ENCODE measurements at regions not wholly inside any gene's neighbourhood (a gene's known extent, or its start where the extent isn't known, plus 50 kb on each side); places are given as distances from the start of the nearest gene placed in this dataset.
A peak's percentile ranks its signal among the peaks of the same experiment; 100 is the strongest.
"Not testable (repeated sequence)": the region's sequence is repeated elsewhere in the genome, so short reads cannot be mapped to it uniquely, and the experiment has no call there.

- H3K36me3 ChIP-seq (ENCODE audit: low read depth, low read length) = no peaks in the 10 kb centered on the region
- POLR2A ChIA-PET (ENCODE audit: unreplicated experiment) = no interaction called here
Observed at GRCh38 chr4:26255989-26256388, 64.8 kb upstream of the RBPJ start.

GRCh38 chr4:26257444-26257843 is 63.4 kb upstream of the RBPJ start:
- POLR2A ChIA-PET (ENCODE audit: unreplicated experiment); CTCF ChIA-PET; BruUV-seq (replicated peaks): not testable (repeated sequence)

More at GRCh38 chr4:26255989-26256388, 64.8 kb upstream of the RBPJ start:
- H3K9me3 ChIP-seq (ENCODE audit: low read length) = no peaks in the 10 kb centered on the region
- no peaks in the 10 kb centered on the region for H4K20me1 ChIP-seq (ENCODE audit: low read length)
- intact Hi-C loops (cut with micrococcal nuclease) = no loop called here
- peaks cover 15% of the 10 kb centered on the region for H3K4me1 ChIP-seq (ENCODE audit: insufficient read depth, low read length)
- BruUV-seq (replicated peaks) = no TSS peak
- ATAC-seq (peak; percentile 60), DNase-seq (peak; percentile 23)
- H3K9me2 ChIP-seq (replicated peaks; ENCODE audit: low read length) = no peaks in the 10 kb centered on the region
- H3K9ac ChIP-seq (ENCODE audit: low read length) = no peak overlapping the region
- no peaks in the 10 kb centered on the region for H3F3A ChIP-seq (ENCODE audit: low read length, unreplicated experiment)
- H3K27me3 ChIP-seq (ENCODE audit: low read length) = no peaks in the 10 kb centered on the region
- H2AFZ ChIP-seq (ENCODE audit: low read length) = no peak overlapping the region
- TF ChIP-seq EZH2phosphoT487 (IDR thresholded peaks at IDR 0.05; ENCODE audit: borderline replicate concordance, low read length) (no peak), EZH2 (IDR thresholded peaks at IDR 0.05; ENCODE audit: low read length, unreplicated experiment) (no peak), CTCF (conservative IDR thresholded peaks at IDR 0.05; ENCODE audit: low read depth, low read length) (no peak)
- H3K4me3 ChIP-seq (ENCODE audit: low read length) = no peak overlapping the region
- CTCF ChIA-PET = no interaction called here
- H3K79me2 ChIP-seq (ENCODE audit: low read length) = no peaks in the 10 kb centered on the region
- no peak overlapping the region for H3K27ac ChIP-seq (ENCODE audit: low read length)
- H3K4me2 ChIP-seq (ENCODE audit: low read length) = no peak overlapping the region

GRCh38 chr4:26257850-26258249 is 63.0 kb upstream of the RBPJ start:
- no peak for DNase-seq
- no peaks in the 10 kb centered on the region for H3K9me3 ChIP-seq (ENCODE audit: low read length)
- no peaks in the 10 kb centered on the region for H3K9me2 ChIP-seq (replicated peaks; ENCODE audit: low read length)
- no peaks in the 10 kb centered on the region for H3K27me3 ChIP-seq (ENCODE audit: low read length)
- no peak for TF ChIP-seq EZH2phosphoT487 (IDR thresholded peaks at IDR 0.05; ENCODE audit: borderline replicate concordance, low read length)
- no peak for TF ChIP-seq EZH2 (IDR thresholded peaks at IDR 0.05; ENCODE audit: low read length, unreplicated experiment)
- no peak for TF ChIP-seq CTCF (conservative IDR thresholded peaks at IDR 0.05; ENCODE audit: low read depth, low read length)
- ChIA-PET POLR2A (ENCODE audit: unreplicated experiment) (no interaction called here), CTCF (no interaction called here)
- no peaks in the 10 kb centered on the region for H3K79me2 ChIP-seq (ENCODE audit: low read length)
- BruUV-seq (replicated peaks) = no TSS peak
- H3K9ac ChIP-seq (ENCODE audit: low read length) = no peak overlapping the region
- intact Hi-C loops (cut with micrococcal nuclease) = no loop called here
- peaks cover 4% of the 10 kb centered on the region for H3K4me1 ChIP-seq (ENCODE audit: insufficient read depth, low read length)
- H2AFZ ChIP-seq (ENCODE audit: low read length) = no peak overlapping the region
- H3K27ac ChIP-seq (ENCODE audit: low read length) = no peak overlapping the region
- no peak overlapping the region for H3K4me3 ChIP-seq (ENCODE audit: low read length)
- ATAC-seq = no peak
- no peaks in the 10 kb centered on the region for H4K20me1 ChIP-seq (ENCODE audit: low read length)
- H3F3A ChIP-seq (ENCODE audit: low read length, unreplicated experiment) = no peaks in the 10 kb centered on the region
- no peak overlapping the region for H3K4me2 ChIP-seq (ENCODE audit: low read length)
- H3K36me3 ChIP-seq (ENCODE audit: low read depth, low read length) = no peaks in the 10 kb centered on the region

More at GRCh38 chr4:26257444-26257843, 63.4 kb upstream of the RBPJ start:
- H3K4me1 ChIP-seq (ENCODE audit: insufficient read depth, low read length); H3K9ac ChIP-seq (ENCODE audit: low read length); H3K9me2 ChIP-seq (replicated peaks; ENCODE audit: low read length); H3K9me3 ChIP-seq (ENCODE audit: low read length); ATAC-seq; DNase-seq; H2AFZ ChIP-seq (ENCODE audit: low read length); H3K79me2 ChIP-seq (ENCODE audit: low read length); intact Hi-C loops (cut with micrococcal nuclease); H3K36me3 ChIP-seq (ENCODE audit: low read depth, low read length); H3K27ac ChIP-seq (ENCODE audit: low read length); H3K4me3 ChIP-seq (ENCODE audit: low read length); H3K27me3 ChIP-seq (ENCODE audit: low read length); H4K20me1 ChIP-seq (ENCODE audit: low read length); H3F3A ChIP-seq (ENCODE audit: low read length, unreplicated experiment); H3K4me2 ChIP-seq (ENCODE audit: low read length): not testable (repeated sequence)

All from PC-3 (cell line).